Calu3 (cell line): ENCODE measurements at regions not wholly inside any gene's neighbourhood (a gene's known extent, or its start where the extent isn't known, plus 50 kb on each side); places are given as distances from the start of the nearest gene placed in this dataset.
A peak's percentile ranks its signal among the peaks of the same experiment; 100 is the strongest.
"Not testable (repeated sequence)": the region's sequence is repeated elsewhere in the genome, so short reads cannot be mapped to it uniquely, and the experiment has no call there.

Experiments used
- BruUV-seq: library from RNA; stranded (reverse); fragments of 400-500 nt; replicated peaks from 2 replicates; lab custom pipeline; 2021; lab: Mats Ljungman, UMichigan
- CTCF ChIA-PET: fragments of 300-600 bp; sonication (Branson Sonifier 250); formaldehyde crosslinking; loops from one replicate; lab custom pipeline; 2022; ENCODE audit warnings: antibody characterized with exemption; lab: Charles Lee
- DNase-seq: peaks from one replicate; pipeline ENCODE4 v3.0.0; 2022
- H3K27ac Mint-ChIP-seq: one replicate; pipeline ENCODE4 v1.8.0; 2022; ENCODE audit warnings: mixed read lengths; ENCODE audit not compliant: unreplicated experiment
- H3K27me3 Mint-ChIP-seq: one replicate; pipeline ENCODE4 v1.8.0; 2022; ENCODE audit warnings: mixed read lengths; ENCODE audit not compliant: unreplicated experiment
- H3K36me3 Mint-ChIP-seq: one replicate; pipeline ENCODE4 v1.8.0; 2022; ENCODE audit warnings: mild to moderate bottlenecking, moderate library complexity, mixed read lengths; ENCODE audit not compliant: insufficient read depth, unreplicated experiment
- H3K4me1 Mint-ChIP-seq: one replicate; pipeline ENCODE4 v1.8.0; 2022; ENCODE audit warnings: mild to moderate bottlenecking, low read depth, mixed read lengths; ENCODE audit not compliant: unreplicated experiment
- H3K4me3 Mint-ChIP-seq: one replicate; pipeline ENCODE4 v1.8.0; 2022; ENCODE audit warnings: mild to moderate bottlenecking, low read depth, moderate library complexity, mixed read lengths; ENCODE audit not compliant: unreplicated experiment
- H3K9me3 Mint-ChIP-seq: one replicate; pipeline ENCODE4 v1.8.0; 2022; ENCODE audit warnings: low read depth, mixed read lengths; ENCODE audit not compliant: unreplicated experiment
- CTCF ChIP-seq: fragments of 200-600 bp; IDR thresholded peaks from one replicate; pipeline ENCODE4 v1.8.0; 2022; ENCODE audit warnings: antibody characterized with exemption; ENCODE audit not compliant: unreplicated experiment
- intact Hi-C: fragments of 100-400 bp; cut with micrococcal nuclease; formaldehyde crosslinking; loops from one replicate; pipeline ENCODE4 v1.10.0; 2022; ENCODE audit not compliant: unreplicated experiment

DNA sequence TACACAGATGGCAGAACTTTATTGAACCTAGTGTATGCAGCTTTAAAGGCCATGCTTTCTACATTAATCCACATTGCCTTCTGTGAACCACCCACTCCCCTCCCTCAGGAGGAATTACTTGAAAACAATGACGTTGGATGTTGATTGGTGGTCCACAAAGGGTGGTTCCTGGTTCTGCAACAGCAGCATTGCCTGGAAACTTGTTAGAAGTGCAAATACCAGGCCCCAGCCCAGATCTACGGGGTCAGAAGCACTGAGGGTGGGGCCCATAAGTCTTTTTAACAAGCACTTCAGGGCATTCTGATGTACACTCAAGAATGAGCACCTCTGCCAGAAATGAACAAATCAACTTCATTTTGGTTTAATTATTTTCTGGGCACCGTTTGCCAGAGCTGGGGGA is 91.0 kb downstream of the ISX start:
- intact Hi-C loops, result loop anchor here (5.0 kb wide), 1 partner anchor 135 kb away; no protein-coding TSS in a partner anchor
- CTCF ChIA-PET, result interaction anchor here (0.6 to 2.6 kb wide), 5 partner anchors 14 to 133 kb away, joined by 3 to 20 read pairs (median 3); no protein-coding TSS in a partner anchor
- BruUV-seq, result no TSS peak
- TF ChIP-seq CTCF, result no peak
- Mint-ChIP-seq H3K4me3 (peak overlapping the region; percentile 42), H3K27me3 (peaks cover 46% of the 10 kb centered on the region), H3K9me3 (no peaks in the 10 kb centered on the region), H3K27ac (no peak overlapping the region), H3K36me3 (peaks cover 5% of the 10 kb centered on the region), H3K4me1 (peaks cover 8% of the 10 kb centered on the region)
- no peak for DNase-seq

DNA sequence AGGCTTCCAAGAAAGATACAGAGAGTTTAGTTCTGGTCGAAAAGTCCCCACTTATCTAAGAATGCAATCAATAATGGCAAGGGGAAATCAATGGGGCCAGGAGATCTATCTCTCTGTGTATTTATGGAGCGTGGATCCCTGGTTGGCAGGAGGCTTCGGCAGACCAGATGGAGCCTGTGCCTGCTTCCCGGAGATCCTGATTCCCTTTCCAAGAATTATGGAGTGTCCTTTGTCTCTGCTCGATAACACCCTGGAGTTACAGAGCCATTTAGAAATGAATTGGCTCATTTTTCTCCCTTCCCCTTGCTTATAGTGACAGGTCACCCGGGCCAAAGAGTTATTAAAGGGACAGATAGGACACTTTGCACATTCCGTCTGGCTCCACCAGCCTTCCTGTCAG is 92.4 kb downstream of the ISX start:
- no peak overlapping the region for H3K27ac Mint-ChIP-seq
- BruUV-seq, result no TSS peak
- H3K27me3 Mint-ChIP-seq, result peaks cover 32% of the 10 kb centered on the region
- H3K4me3 Mint-ChIP-seq, result no peak overlapping the region
- peaks cover 5% of the 10 kb centered on the region for H3K36me3 Mint-ChIP-seq
- no peak for DNase-seq
- H3K9me3 Mint-ChIP-seq, result no peaks in the 10 kb centered on the region
- no peak for TF ChIP-seq CTCF
- intact Hi-C loops, result loop anchor here (5.0 kb wide), 1 partner anchor 136 kb away; no protein-coding TSS in a partner anchor
- peaks cover 8% of the 10 kb centered on the region for H3K4me1 Mint-ChIP-seq
- CTCF ChIA-PET, result no interaction called here

DNA sequence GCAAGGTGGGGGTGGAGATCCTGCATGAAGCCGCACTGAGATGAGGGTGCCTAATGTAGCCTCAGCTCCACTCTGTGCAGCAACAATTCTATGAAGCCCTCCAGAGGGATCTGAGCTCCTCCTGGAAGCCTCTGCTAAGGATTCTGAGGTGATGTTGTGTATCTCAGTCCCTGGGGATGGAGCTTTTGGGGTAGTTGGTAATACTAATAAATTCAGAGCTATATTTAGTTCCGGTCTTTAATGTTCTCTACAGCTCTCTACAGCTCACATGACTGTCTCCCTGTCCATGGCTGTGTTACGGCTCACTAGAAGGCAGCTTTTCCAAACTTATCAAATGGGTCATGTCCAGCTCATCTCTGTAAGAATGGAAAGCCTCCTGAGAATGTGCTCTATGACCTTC is 93.4 kb downstream of the ISX start:
- no peak for TF ChIP-seq CTCF
- intact Hi-C loops, result loop anchor here (5.0 kb wide), 1 partner anchor 137 kb away; no protein-coding TSS in a partner anchor
- Mint-ChIP-seq H3K36me3 (peaks cover 5% of the 10 kb centered on the region), H3K4me1 (peaks cover 8% of the 10 kb centered on the region), H3K9me3 (peaks cover 4% of the 10 kb centered on the region), H3K4me3 (no peak overlapping the region), H3K27me3 (peaks cover 24% of the 10 kb centered on the region), H3K27ac (no peak overlapping the region)
- DNase-seq, result no peak
- no TSS peak for BruUV-seq
- CTCF ChIA-PET, result interaction anchor here (0.6 to 1.2 kb wide), 3 partner anchors 9 to 1484 kb away, joined by 3 to 4 read pairs (median 4); no protein-coding TSS in a partner anchor

DNA sequence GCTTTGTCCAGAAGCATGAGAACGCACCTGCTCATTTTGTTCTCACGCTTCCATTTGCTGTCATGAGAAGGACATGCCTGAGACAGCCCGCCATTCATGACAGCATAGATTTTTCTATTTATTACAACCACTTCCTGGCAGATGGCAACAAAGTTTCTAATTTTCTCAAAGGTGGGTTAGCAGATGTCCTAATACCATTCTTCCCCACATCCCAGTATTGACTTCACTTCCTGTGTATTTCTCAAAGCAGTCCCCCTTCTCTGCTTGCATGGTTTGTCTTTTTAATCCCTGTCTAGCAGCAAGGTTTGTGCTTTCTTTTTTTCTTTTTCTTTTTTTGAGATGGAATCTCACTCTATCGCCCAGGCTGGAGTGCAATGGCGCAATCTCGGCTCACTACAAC is 94.3 kb downstream of the ISX start:
- Mint-ChIP-seq H3K27me3 (peaks cover 24% of the 10 kb centered on the region), H3K4me1 (peaks cover 8% of the 10 kb centered on the region), H3K4me3 (no peak overlapping the region), H3K27ac (no peak overlapping the region), H3K9me3 (peaks cover 4% of the 10 kb centered on the region), H3K36me3 (peaks cover 5% of the 10 kb centered on the region)
- no peak for DNase-seq
- CTCF ChIA-PET, result no interaction called here
- intact Hi-C loops, result no loop called here
- no peak for TF ChIP-seq CTCF
- no TSS peak for BruUV-seq

DNA sequence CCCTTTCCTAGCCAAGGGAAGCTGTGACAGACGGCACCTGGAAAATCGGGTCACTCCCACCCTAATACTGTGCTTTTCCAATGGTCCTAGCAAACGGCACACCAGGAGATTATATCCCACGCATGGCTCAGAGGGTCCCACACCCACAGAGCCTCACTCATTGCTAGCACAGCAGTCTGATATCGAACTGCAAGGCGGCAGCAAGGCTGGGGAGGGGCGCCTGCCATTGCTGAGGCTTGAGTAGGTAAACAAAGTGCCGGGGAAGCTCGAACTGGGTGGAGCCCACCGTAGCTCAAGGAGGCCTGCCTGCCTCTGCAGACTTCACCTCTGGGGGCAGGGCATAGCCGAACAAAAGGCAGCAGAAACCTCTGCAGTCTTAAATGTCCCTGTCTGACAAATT is 91.4 kb upstream of the HMGXB4 start:
- intact Hi-C loops, H3K4me3 Mint-ChIP-seq, H3K9me3 Mint-ChIP-seq, BruUV-seq, DNase-seq, H3K27ac Mint-ChIP-seq, CTCF ChIA-PET, H3K4me1 Mint-ChIP-seq, H3K36me3 Mint-ChIP-seq: not testable (repeated sequence)
- peaks cover 19% of the 10 kb centered on the region for H3K27me3 Mint-ChIP-seq
